ENCODE measurements at regions not wholly inside any gene's neighbourhood (a gene's known extent, or its start where the extent isn't known, plus 50 kb on each side); places are given as distances from the start of the nearest gene placed in this dataset.

GRCh38 chr12:11535127-11535526, 114.3 kb upstream of the ETV6 start (continued):
- TF ChIP-seq, protein P1, sequence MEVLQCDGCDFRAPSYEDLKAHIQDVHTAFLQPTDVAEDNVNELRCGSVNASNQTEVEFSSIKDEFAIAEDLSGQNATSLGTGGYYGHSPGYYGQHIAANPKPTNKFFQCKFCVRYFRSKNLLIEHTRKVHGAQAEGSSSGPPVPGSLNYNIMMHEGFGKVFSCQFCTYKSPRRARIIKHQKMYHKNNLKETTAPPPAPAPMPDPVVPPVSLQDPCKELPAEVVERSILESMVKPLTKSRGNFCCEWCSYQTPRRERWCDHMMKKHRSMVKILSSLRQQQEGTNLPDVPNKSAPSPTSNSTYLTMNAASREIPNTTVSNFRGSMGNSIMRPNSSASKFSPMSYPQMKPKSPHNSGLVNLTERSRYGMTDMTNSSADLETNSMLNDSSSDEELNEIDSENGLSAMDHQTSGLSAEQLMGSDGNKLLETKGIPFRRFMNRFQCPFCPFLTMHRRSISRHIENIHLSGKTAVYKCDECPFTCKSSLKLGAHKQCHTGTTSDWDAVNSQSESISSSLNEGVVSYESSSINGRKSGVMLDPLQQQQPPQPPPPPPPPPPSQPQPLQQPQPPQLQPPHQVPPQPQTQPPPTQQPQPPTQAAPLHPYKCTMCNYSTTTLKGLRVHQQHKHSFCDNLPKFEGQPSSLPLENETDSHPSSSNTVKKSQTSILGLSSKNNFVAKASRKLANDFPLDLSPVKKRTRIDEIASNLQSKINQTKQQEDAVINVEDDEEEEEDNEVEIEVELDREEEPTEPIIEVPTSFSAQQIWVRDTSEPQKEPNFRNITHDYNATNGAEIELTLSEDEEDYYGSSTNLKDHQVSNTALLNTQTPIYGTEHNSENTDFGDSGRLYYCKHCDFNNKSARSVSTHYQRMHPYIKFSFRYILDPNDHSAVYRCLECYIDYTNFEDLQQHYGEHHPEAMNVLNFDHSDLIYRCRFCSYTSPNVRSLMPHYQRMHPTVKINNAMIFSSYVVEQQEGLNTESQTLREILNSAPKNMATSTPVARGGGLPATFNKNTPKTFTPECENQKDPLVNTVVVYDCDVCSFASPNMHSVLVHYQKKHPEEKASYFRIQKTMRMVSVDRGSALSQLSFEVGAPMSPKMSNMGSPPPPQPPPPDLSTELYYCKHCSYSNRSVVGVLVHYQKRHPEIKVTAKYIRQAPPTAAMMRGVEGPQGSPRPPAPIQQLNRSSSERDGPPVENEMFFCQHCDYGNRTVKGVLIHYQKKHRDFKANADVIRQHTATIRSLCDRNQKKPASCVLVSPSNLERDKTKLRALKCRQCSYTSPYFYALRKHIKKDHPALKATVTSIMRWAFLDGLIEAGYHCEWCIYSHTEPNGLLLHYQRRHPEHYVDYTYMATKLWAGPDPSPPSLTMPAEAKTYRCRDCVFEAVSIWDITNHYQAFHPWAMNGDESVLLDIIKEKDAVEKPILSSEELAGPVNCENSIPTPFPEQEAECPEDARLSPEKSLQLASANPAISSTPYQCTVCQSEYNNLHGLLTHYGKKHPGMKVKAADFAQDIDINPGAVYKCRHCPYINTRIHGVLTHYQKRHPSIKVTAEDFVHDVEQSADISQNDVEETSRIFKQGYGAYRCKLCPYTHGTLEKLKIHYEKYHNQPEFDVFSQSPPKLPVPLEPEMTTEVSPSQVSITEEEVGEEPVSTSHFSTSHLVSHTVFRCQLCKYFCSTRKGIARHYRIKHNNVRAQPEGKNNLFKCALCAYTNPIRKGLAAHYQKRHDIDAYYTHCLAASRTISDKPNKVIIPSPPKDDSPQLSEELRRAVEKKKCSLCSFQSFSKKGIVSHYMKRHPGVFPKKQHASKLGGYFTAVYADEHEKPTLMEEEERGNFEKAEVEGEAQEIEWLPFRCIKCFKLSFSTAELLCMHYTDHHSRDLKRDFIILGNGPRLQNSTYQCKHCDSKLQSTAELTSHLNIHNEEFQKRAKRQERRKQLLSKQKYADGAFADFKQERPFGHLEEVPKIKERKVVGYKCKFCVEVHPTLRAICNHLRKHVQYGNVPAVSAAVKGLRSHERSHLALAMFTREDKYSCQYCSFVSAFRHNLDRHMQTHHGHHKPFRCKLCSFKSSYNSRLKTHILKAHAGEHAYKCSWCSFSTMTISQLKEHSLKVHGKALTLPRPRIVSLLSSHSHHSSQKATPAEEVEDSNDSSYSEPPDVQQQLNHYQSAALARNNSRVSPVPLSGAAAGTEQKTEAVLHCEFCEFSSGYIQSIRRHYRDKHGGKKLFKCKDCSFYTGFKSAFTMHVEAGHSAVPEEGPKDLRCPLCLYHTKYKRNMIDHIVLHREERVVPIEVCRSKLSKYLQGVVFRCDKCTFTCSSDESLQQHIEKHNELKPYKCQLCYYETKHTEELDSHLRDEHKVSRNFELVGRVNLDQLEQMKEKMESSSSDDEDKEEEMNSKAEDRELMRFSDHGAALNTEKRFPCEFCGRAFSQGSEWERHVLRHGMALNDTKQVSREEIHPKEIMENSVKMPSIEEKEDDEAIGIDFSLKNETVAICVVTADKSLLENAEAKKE (CRISPR knock-in tag; IDR thresholded peaks at IDR 0.05): no peak
- TF ChIP-seq REST (IDR thresholded peaks at IDR 0.05; ENCODE audit: unreplicated experiment) (no peak), ETS1 (IDR thresholded peaks at IDR 0.05) (no peak), POLR2AphosphoS5 (IDR thresholded peaks at IDR 0.05; ENCODE audit: low read depth) (no peak)

GRCh38 chr12:11539156-11539555, 110.3 kb upstream of the ETV6 start:
- H3K79me2 ChIP-seq (replicated peaks; ENCODE audit: insufficient read depth): no peaks in the 10 kb centered on the region
- H3K36me3 Mint-ChIP-seq (ENCODE audit: low read depth): no peaks in the 10 kb centered on the region
- H3K27me3 Mint-ChIP-seq (ENCODE audit: insufficient read depth, low read depth, poor library complexity): peaks cover 2% of the 10 kb centered on the region
- no peak overlapping the region for H3K4me2 ChIP-seq
- H3K4me1 Mint-ChIP-seq: peaks cover 3% of the 10 kb centered on the region; the same call in 2 of the 3 replicates
- no peak overlapping the region for H2AFZ ChIP-seq
- H3K9me3 Mint-ChIP-seq: 0 out of 3 replicates have a peak, but pooled peaks cover 6% of the 10 kb centered on the region
- DNase-seq (ENCODE audit: low spot score) (no peak), ATAC-seq (no peak)
- no peaks in the 10 kb centered on the region for H3K4me1 ChIP-seq (ENCODE audit: insufficient read depth)
- no peak overlapping the region for H3K4me3 Mint-ChIP-seq
- no peaks in the 10 kb centered on the region for H4K20me1 ChIP-seq (replicated peaks; ENCODE audit: insufficient read depth)
- H3K36me3 ChIP-seq (ENCODE audit: insufficient read depth): no peaks in the 10 kb centered on the region
- no peaks in the 10 kb centered on the region for H3K27me3 ChIP-seq (ENCODE audit: insufficient read depth)
- no peak overlapping the region for H3K27ac Mint-ChIP-seq
- no peak overlapping the region for H3K4me3 ChIP-seq
- no peaks in the 10 kb centered on the region for H3F3A ChIP-seq (replicated peaks; ENCODE audit: low read depth)
- no peaks in the 10 kb centered on the region for H3K9me2 ChIP-seq (ENCODE audit: insufficient read depth)
- no peak overlapping the region for H3K27ac ChIP-seq (ENCODE audit: low read depth)
- TF ChIP-seq ZNF114 (CRISPR knock-in tag; IDR thresholded peaks at IDR 0.05): no peak
- TF ChIP-seq ETS1 (IDR thresholded peaks at IDR 0.05): no peak
- no peak for TF ChIP-seq EZH2phosphoT487 (IDR thresholded peaks at IDR 0.05; ENCODE audit: unreplicated experiment)
- TF ChIP-seq JUNB (IDR thresholded peaks at IDR 0.05; ENCODE audit: unreplicated experiment): no peak
- no peak for TF ChIP-seq POLR2AphosphoS5 (IDR thresholded peaks at IDR 0.05; ENCODE audit: low read depth)
- TF ChIP-seq EZH2 (IDR thresholded peaks at IDR 0.05; ENCODE audit: low read depth, unreplicated experiment): no peak
- TF ChIP-seq NANOG (IDR thresholded peaks at IDR 0.05; ENCODE audit: borderline replicate concordance): no peak
